SK-N-SH (cell line): ENCODE measurements at regions not wholly inside any gene's neighbourhood (a gene's known extent, or its start where the extent isn't known, plus 50 kb on each side); places are given as distances from the start of the nearest gene placed in this dataset.

Experiments used
- CTCF ChIA-PET: fragments of 300-600, 350-600 bp; formaldehyde crosslinking; extraction: SDS; loops from one replicate; lab custom pipeline; 2021; lab: Yijun Ruan, JAX
- POLR2A ChIA-PET: fragments of 350-600 bp; sonication (Branson Sonifier 250); formaldehyde crosslinking; extraction: SDS; loops from one replicate; lab custom pipeline; 2020; ENCODE audit warnings: antibody characterized with exemption, inconsistent platforms; lab: Yijun Ruan, JAX
- DNase-seq: peaks from one replicate; pipeline ENCODE4 v3.0.0; 2012
- H2AFZ ChIP-seq: fragments of 200-600 bp; sonication (generic); 2 replicates; pipeline ENCODE4 v1.8.1; 2016; ENCODE audit warnings: antibody characterized with exemption, mild to moderate bottlenecking, low read depth
- H3F3A ChIP-seq: fragments of 200-600 bp; sonication (generic); replicated peaks from 2 replicates; pipeline ENCODE3; 2016; ENCODE audit warnings: antibody characterized with exemption, mild to moderate bottlenecking; ENCODE audit not compliant: insufficient read depth
- H3K27ac ChIP-seq, 2 experiments: fragments of 200-500 bp in 1 of 2; fragments of 200-600 bp in 1 of 2; sonication (Bioruptor generic) in 1 of 2; sonication (generic), shearing (Covaris generic) in 1 of 2; 2 replicates each; pipeline versions ENCODE4 v1.5.1 to v1.6.1; 2014 to 2016; ENCODE audit warnings: low read depth in 2 of 2, inconsistent platforms in 1 of 2, low read length in 1 of 2, mild to moderate bottlenecking in 1 of 2, mixed read lengths in 1 of 2
- H3K27me3 ChIP-seq: fragments of 200-600 bp; sonication (generic), shearing (Covaris generic); 2 replicates; pipeline ENCODE4 v1.6.1; 2016; ENCODE audit warnings: mixed run types; ENCODE audit not compliant: insufficient read depth
- H3K36me3 ChIP-seq, 2 experiments: fragments of 200-500 bp in 1 of 2; fragments of 200-600 bp in 1 of 2; sonication (Bioruptor generic) in 1 of 2; sonication (generic) in 1 of 2; replicated peaks in 1 of 2; 2 replicates each; pipeline versions ENCODE3 to v1.5.1; 2014 to 2016; ENCODE audit warnings: low read length in 1 of 2, mild to moderate bottlenecking in 1 of 2; ENCODE audit not compliant: insufficient read depth in 2 of 2, control insufficient read depth in 1 of 2
- H3K4me1 ChIP-seq, 2 experiments: fragments of 200-500 bp in 1 of 2; fragments of 200-600 bp in 1 of 2; sonication (Bioruptor generic) in 1 of 2; sonication (generic), shearing (Covaris generic) in 1 of 2; 2 replicates each; pipeline versions ENCODE4 v1.5.1 to v1.6.1; 2014 to 2016; ENCODE audit warnings: low read depth in 1 of 2, low read length in 1 of 2, mixed run types in 1 of 2; ENCODE audit not compliant: insufficient read depth in 2 of 2, control insufficient read depth in 1 of 2
- H3K4me2 ChIP-seq: fragments of 200-600 bp; sonication (generic), shearing (Covaris generic); 2 replicates; pipeline ENCODE4 v1.6.1; 2017; ENCODE audit warnings: mixed run types
- H3K4me3 ChIP-seq, 2 experiments: fragments of 200-500 bp in 1 of 2; fragments of 200-600 bp in 1 of 2; sonication (Bioruptor generic) in 1 of 2; sonication (generic), shearing (Covaris generic) in 1 of 2; 2 replicates each; pipeline versions ENCODE4 v1.5.1 to v1.8.1; 2014 to 2016; ENCODE audit warnings: low read depth in 2 of 2, inconsistent platforms in 1 of 2, low read length in 1 of 2, mild to moderate bottlenecking in 1 of 2, mixed read lengths in 1 of 2, moderate library complexity in 1 of 2
- H3K79me2 ChIP-seq: fragments of 200-600 bp; sonication (generic); 2 replicates; pipeline ENCODE4 v1.8.1; 2017; ENCODE audit warnings: mild to moderate bottlenecking; ENCODE audit not compliant: insufficient read depth
- H3K9ac ChIP-seq: fragments of 200-600 bp; sonication (generic); 2 replicates; pipeline ENCODE4 v1.6.1; 2017; ENCODE audit warnings: mixed run types
- H3K9me2 ChIP-seq: fragments of 200-600 bp; sonication (generic); 2 replicates; pipeline ENCODE4 v1.6.1; 2017; ENCODE audit warnings: mixed run types
- H3K9me3 ChIP-seq: fragments of 200-600 bp; sonication (generic); 2 replicates; pipeline ENCODE4 v1.6.1; 2017; ENCODE audit warnings: mixed run types, mild to moderate bottlenecking, moderate library complexity
- H4K20me1 ChIP-seq: fragments of 200-600 bp; sonication (generic); 2 replicates; pipeline ENCODE4 v1.6.1; 2017; ENCODE audit warnings: mild to moderate bottlenecking, mixed run types; ENCODE audit not compliant: insufficient read depth
- FOSL2 ChIP-seq: IDR thresholded peaks from 2 replicates; pipeline ENCODE4 v1.4.0; 2012; ENCODE audit warnings: low read depth, mild to moderate bottlenecking, moderate library complexity, borderline replicate concordance
- FOXJ3 ChIP-seq: sonication (generic); formaldehyde crosslinking; IDR thresholded peaks from 2 replicates; pipeline ENCODE4 v1.5.1; 2020; ENCODE audit warnings: mild to moderate bottlenecking, missing genetic modification reagents
- FOXM1 ChIP-seq: IDR thresholded peaks from 2 replicates; pipeline ENCODE4 v1.4.0; 2012; ENCODE audit warnings: low read depth, mild to moderate bottlenecking
- POLR2AphosphoS5 ChIP-seq: IDR thresholded peaks from 2 replicates; pipeline ENCODE4 v1.6.1; 2012; ENCODE audit warnings: low read depth, low read length
- RAD21 ChIP-seq: IDR thresholded peaks from 2 replicates; pipeline ENCODE4 v1.6.1; 2012; ENCODE audit warnings: mild to moderate bottlenecking, low read length
- RCOR1 ChIP-seq: fragments of 150-350 bp; IDR thresholded peaks from 2 replicates; pipeline ENCODE4 v1.6.1; 2017; ENCODE audit warnings: antibody characterized with exemption, low read length
- RFX5 ChIP-seq: IDR thresholded peaks from 2 replicates; pipeline ENCODE4 v1.6.1; 2012; ENCODE audit warnings: mild to moderate bottlenecking, improper control_type of control experiment, low read length
- RXRA ChIP-seq: IDR thresholded peaks from 2 replicates; pipeline ENCODE4 v1.4.0; 2012; ENCODE audit warnings: low read depth, mild to moderate bottlenecking, borderline replicate concordance
- SMC3 ChIP-seq: IDR thresholded peaks from 2 replicates; pipeline ENCODE4 v1.6.1; 2012; ENCODE audit warnings: low read depth, low read length, improper control_type of control experiment
- TAF1 ChIP-seq: IDR thresholded peaks from 2 replicates; pipeline ENCODE4 v1.6.1; 2012; ENCODE audit warnings: low read depth, mild to moderate bottlenecking, low read length, moderate library complexity, borderline replicate concordance
- TEAD4 ChIP-seq: IDR thresholded peaks from 2 replicates; pipeline ENCODE4 v1.4.0; 2012; ENCODE audit warnings: mild to moderate bottlenecking, borderline replicate concordance; ENCODE audit not compliant: insufficient read depth
- USF2 ChIP-seq: fragments of 150-350 bp; IDR thresholded peaks from 2 replicates; pipeline ENCODE4 v1.6.1; 2017; ENCODE audit warnings: antibody characterized with exemption, low read length, low read depth, borderline replicate concordance
- ZBTB33 ChIP-seq: IDR thresholded peaks from 2 replicates; pipeline ENCODE4 v1.4.0; 2012; ENCODE audit warnings: low read depth, borderline replicate concordance
- WGBS: methylation state at CpG from one replicate; pipeline ENCODE4 v1.1.6; 2017; ENCODE audit warnings: low lambda C conversion rate; 5-methylcytosine and 5-hydroxymethylcytosine counted together
- TF ChIP-seq, protein P1 (sequence below): fragments of 150-350 bp; IDR thresholded peaks from 2 replicates; pipeline ENCODE4 v1.6.1; 2016; ENCODE audit warnings: mild to moderate bottlenecking, low read depth, low read length
- TF ChIP-seq, protein P2 (sequence below): IDR thresholded peaks from 2 replicates; pipeline ENCODE4 v1.4.0; 2012; ENCODE audit warnings: low read depth, borderline replicate concordance
- TF ChIP-seq, protein P3 (sequence below): IDR thresholded peaks from 2 replicates; pipeline ENCODE4 v1.6.1; 2012; ENCODE audit warnings: mild to moderate bottlenecking, low read depth, low read length, moderate library complexity

DNA sequence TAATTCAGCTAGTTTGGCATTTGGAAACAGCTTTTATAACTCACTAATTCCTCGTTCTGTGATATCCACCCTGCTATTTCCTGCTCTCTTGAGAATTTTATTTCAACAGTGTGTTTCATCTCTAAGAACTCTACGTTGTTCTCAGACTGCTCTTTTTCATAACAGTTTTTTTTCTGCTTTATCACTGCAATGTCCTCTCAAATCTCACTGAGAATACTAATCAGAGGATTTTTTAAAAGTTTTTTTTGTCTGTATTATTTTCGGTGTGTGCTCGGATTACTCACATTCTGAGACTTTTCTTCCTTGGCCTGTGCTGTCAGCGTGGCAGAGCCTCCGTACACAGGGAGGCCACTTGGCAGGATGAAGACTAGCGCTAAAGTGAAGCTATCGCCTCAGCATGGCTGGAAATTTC is 59.4 kb upstream of the NEO1 start:
- H3F3A ChIP-seq, result peaks cover 5% of the 10 kb centered on the region
- H4K20me1 ChIP-seq, result no peaks in the 10 kb centered on the region
- WGBS, result 84% methylated on average over 8 of the region's 8 CpGs
- TF ChIP-seq ZBTB33, result no peak
- no peak for TF ChIP-seq RXRA
- no peak for TF ChIP-seq FOSL2
- TF ChIP-seq FOXJ3 (CRISPR knock-in tag), result no peak
- no peak for TF ChIP-seq USF2
- TF ChIP-seq, protein P1, sequence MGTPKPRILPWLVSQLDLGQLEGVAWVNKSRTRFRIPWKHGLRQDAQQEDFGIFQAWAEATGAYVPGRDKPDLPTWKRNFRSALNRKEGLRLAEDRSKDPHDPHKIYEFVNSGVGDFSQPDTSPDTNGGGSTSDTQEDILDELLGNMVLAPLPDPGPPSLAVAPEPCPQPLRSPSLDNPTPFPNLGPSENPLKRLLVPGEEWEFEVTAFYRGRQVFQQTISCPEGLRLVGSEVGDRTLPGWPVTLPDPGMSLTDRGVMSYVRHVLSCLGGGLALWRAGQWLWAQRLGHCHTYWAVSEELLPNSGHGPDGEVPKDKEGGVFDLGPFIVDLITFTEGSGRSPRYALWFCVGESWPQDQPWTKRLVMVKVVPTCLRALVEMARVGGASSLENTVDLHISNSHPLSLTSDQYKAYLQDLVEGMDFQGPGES, result no peak
- TF ChIP-seq, protein P2, sequence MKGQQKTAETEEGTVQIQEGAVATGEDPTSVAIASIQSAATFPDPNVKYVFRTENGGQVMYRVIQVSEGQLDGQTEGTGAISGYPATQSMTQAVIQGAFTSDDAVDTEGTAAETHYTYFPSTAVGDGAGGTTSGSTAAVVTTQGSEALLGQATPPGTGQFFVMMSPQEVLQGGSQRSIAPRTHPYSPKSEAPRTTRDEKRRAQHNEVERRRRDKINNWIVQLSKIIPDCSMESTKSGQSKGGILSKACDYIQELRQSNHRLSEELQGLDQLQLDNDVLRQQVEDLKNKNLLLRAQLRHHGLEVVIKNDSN, result no peak
- TF ChIP-seq RFX5, result no peak
- TF ChIP-seq, protein P3, sequence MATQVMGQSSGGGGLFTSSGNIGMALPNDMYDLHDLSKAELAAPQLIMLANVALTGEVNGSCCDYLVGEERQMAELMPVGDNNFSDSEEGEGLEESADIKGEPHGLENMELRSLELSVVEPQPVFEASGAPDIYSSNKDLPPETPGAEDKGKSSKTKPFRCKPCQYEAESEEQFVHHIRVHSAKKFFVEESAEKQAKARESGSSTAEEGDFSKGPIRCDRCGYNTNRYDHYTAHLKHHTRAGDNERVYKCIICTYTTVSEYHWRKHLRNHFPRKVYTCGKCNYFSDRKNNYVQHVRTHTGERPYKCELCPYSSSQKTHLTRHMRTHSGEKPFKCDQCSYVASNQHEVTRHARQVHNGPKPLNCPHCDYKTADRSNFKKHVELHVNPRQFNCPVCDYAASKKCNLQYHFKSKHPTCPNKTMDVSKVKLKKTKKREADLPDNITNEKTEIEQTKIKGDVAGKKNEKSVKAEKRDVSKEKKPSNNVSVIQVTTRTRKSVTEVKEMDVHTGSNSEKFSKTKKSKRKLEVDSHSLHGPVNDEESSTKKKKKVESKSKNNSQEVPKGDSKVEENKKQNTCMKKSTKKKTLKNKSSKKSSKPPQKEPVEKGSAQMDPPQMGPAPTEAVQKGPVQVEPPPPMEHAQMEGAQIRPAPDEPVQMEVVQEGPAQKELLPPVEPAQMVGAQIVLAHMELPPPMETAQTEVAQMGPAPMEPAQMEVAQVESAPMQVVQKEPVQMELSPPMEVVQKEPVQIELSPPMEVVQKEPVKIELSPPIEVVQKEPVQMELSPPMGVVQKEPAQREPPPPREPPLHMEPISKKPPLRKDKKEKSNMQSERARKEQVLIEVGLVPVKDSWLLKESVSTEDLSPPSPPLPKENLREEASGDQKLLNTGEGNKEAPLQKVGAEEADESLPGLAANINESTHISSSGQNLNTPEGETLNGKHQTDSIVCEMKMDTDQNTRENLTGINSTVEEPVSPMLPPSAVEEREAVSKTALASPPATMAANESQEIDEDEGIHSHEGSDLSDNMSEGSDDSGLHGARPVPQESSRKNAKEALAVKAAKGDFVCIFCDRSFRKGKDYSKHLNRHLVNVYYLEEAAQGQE, result no peak
- no peak for TF ChIP-seq POLR2AphosphoS5
- TF ChIP-seq SMC3, result no peak
- TF ChIP-seq TEAD4, result no peak
- no peak for TF ChIP-seq RAD21
- no peak for TF ChIP-seq FOXM1
- TF ChIP-seq RCOR1, result no peak
- TF ChIP-seq TAF1, result no peak
- TF ChIP-seq, all 33 proteins: peak for 0
- H3K4me1 ChIP-seq, result 0 out of 4 replicates have a peak, but pooled peaks cover 0 to 9% of the 10 kb centered on the region in 2 experiments
- H3K9ac ChIP-seq, result no peak overlapping the region
- ChIA-PET POLR2A (no interaction called here), CTCF (no interaction called here)
- no peaks in the 10 kb centered on the region for H3K9me2 ChIP-seq
- no peaks in the 10 kb centered on the region for H3K36me3 ChIP-seq
- no peak overlapping the region for H3K4me3 ChIP-seq
- H3K4me2 ChIP-seq, result no peak overlapping the region
- H2AFZ ChIP-seq, result no peak overlapping the region
- no peak overlapping the region for H3K27ac ChIP-seq
- DNase-seq, result no peak
- no peaks in the 10 kb centered on the region for H3K27me3 ChIP-seq
- no peaks in the 10 kb centered on the region for H3K79me2 ChIP-seq
- H3K9me3 ChIP-seq, result no peaks in the 10 kb centered on the region
